NCI-H345 (cell line): ENCODE measurements at regions not wholly inside any gene's neighbourhood (a gene's known extent, or its start where the extent isn't known, plus 50 kb on each side); places are given as distances from the start of the nearest gene placed in this dataset.

ENCODE experiments used
- DNase-seq: peaks from one replicate; lab custom pipeline; 2025; lab: John Stamatoyannopoulos, UW

- DNase-seq, result no peak
Measured at GRCh38 chr4:106429885-106430284, 61.3 kb upstream of the GIMD1 start.

DNA sequence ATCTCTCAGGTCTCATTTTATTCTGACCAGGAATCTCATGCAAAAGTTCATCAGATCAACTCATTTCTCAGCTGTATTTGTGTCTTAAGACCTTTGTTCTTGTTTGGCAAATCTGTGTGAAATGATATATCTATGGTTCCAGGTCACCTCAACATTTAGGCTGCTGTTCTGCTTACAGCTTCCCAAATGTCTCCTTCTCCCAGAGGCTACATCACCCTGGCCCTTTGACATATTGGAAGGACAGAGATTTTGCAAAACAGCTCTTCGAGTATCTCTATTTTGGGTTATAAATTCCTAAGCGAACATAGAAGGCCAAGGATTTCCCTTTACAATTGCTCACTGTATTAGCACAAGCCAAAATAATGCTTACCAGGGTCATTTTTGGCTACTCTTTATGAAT, 57.5 kb upstream of the GIMD1 start:
- DNase-seq, result no peak

DNA sequence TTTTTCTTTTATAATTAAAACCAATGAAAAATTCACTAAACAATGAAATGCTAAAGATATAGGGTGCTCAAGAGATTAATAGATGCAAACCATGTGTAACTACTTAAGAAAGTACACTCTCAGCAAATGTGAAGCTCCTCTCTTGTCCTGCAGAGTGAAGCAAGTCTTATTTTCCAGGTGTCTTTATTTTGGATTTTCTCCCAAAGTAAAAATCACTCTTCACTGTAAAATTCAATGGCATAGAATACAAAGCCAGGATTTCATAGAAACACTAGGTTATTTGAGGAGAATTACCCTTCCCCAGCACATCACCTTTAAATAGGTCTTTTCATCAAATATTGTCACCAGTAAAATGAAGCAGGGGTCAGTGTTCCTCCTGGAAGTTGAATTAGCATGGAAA, 57.0 kb upstream of the GIMD1 start:
- no peak for DNase-seq

- DNase-seq, result no peak
Measured at GRCh38 chr4:106424426-106424825, 55.8 kb upstream of the GIMD1 start.

GRCh38 chr4:106423791-106424190, 55.2 kb upstream of the GIMD1 start:
- DNase-seq, result no peak

GRCh38 chr4:106422766-106423165, 54.2 kb upstream of the GIMD1 start:
- no peak for DNase-seq

DNA sequence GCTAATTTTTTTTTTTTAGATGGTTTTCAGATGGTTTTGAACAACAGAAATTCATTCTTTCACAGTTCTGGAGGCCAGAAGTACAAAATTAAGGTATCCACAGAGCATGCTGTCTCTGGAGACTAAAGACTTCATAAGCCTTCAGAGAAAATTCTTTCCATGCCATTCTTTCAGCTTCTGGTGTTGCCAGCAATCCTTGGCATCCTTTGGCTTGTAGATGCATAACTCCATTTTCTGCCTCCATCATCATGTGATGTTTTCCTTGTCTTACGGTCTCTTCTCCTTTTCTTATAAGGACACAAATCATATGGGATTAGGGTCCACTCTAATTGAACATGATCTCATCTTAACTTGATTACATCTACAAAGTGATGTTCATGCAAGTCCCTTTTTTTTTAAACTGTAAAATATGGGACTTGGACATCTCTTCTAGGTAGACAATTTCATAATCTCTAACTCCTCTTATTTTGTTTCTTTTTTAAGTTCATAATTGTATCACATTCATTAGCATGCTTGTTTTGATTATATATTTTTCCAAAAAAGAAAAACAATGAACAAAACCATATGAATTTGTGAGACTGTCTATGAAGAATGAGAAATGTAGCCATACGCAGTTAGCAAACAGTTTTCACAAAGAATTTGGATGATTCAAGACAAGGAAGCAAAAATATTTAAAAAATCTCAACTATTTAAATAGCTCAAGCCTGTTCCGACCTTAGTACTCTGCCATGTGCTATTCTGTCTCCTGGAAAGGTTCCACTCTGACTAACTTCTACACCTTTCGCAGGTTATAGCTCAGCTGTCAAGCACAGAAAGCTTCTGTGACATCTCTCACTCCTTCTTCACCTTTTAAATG, 53.1 kb upstream of the GIMD1 start:
- DNase-seq, result no peak

DNA sequence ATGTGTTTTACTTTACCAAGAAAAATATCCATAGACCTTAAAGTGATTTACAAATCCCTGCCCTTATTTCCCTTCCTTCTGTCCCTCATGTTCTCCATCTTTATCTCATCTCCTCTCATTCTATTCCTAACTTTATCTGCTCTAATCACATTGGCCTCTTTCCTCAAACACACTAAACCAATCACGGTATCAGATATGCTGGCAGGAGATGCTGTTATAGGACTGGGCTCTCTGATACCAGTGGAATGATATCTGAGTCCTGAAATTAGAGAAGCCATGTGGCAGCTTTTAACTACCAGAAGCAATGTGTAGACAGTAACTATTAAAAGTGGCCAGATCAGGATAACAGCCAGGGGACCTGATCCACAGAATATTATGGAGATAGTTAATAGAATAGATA, 49.9 kb upstream of the GIMD1 start:
- no peak for DNase-seq
